ENCODE measurements at regions not wholly inside any gene's neighbourhood (a gene's known extent, or its start where the extent isn't known, plus 50 kb on each side); places are given as distances from the start of the nearest gene placed in this dataset.
"Not testable (repeated sequence)": the region's sequence is repeated elsewhere in the genome, so short reads cannot be mapped to it uniquely, and the experiment has no call there.

- DNase-seq (ENCODE audit: low read depth), result no peak
Observed at GRCh38 chr19:28669804-28670203, 543.1 kb downstream of the UQCRFS1 start.

- no peak for DNase-seq (ENCODE audit: low read depth)
Observed at GRCh38 chr19:28667348-28667977, 545.5 kb downstream of the UQCRFS1 start.

GRCh38 chr19:28665748-28666147 is 547.2 kb downstream of the UQCRFS1 start:
- no peak for DNase-seq (ENCODE audit: low read depth)

DNA sequence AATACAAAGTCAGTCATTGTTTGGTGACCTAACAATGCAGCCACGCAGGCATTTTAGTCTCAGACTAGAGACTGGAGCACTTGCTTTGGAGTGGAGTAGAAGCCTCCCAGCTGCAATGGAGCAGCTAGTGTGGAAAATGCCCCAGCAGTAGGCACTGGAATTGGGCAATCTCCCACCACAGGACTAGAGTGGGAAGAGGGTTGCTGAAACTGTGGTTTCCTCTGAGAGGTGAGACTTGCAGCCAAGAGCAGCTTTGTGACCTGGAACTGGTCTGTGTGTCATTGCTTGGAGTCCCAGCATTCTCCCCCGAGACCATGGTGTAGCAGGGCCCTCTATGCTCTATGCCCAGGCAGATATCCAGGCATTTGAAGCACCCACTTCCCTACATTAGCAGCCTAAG is 556.3 kb downstream of the UQCRFS1 start:
- DNase-seq (ENCODE audit: low read depth), result no peak

DNA sequence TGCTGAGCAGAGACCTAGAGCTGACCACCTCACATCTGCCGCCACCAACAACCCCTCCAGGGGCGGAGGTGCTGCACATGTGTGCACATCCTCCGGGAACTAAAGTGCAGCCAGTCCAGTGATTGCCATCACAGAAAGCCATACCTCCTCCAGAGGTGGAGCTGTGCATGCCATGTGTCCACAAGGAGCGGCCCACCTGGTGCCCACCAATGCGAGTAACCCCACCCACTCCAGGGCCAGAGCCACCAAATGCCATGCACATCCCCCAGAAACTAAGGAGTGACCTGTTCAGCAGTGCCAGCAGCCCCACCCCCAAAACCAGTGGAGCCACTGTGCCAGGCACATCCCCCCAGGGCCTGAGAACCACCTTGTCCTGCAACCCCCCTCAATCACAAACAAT is 557.9 kb downstream of the UQCRFS1 start:
- DNase-seq (ENCODE audit: low read depth), result no peak

- no peak for DNase-seq (ENCODE audit: low read depth)
Observed at GRCh38 chr19:28652765-28653164, 560.2 kb downstream of the UQCRFS1 start.

- DNase-seq (ENCODE audit: low read depth), result no peak
Observed at GRCh38 chr19:28646629-28647028, 566.3 kb downstream of the UQCRFS1 start.

DNA sequence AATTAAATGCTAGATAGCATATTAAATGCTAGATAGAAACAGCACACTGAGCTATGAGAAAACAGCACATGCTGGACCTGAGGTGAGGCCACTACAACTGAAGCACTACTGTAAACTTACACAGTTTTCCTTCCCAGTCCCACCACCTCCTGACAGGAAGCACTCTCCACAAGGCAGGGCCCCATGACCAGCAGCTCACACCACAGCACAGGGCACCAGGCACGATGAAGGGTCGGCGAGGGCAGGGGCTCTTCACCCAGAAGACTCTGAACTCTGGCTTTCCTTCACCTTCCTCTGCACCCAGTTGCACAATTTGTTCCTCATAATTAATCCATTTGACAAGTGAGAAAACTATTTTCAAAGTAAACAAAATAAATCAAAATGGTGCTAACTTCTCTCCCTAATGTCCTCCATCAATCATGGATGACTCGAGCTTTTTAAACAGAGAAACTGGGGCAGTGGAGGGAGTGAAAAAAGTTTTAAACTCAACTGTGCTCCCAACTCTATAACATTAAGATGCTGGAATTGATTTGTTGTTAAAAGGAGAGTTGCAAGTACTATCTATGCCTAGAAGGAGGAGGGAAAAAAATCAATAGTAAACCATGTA is 568.7 kb downstream of the UQCRFS1 start:
- no peak for DNase-seq (ENCODE audit: low read depth)

DNA sequence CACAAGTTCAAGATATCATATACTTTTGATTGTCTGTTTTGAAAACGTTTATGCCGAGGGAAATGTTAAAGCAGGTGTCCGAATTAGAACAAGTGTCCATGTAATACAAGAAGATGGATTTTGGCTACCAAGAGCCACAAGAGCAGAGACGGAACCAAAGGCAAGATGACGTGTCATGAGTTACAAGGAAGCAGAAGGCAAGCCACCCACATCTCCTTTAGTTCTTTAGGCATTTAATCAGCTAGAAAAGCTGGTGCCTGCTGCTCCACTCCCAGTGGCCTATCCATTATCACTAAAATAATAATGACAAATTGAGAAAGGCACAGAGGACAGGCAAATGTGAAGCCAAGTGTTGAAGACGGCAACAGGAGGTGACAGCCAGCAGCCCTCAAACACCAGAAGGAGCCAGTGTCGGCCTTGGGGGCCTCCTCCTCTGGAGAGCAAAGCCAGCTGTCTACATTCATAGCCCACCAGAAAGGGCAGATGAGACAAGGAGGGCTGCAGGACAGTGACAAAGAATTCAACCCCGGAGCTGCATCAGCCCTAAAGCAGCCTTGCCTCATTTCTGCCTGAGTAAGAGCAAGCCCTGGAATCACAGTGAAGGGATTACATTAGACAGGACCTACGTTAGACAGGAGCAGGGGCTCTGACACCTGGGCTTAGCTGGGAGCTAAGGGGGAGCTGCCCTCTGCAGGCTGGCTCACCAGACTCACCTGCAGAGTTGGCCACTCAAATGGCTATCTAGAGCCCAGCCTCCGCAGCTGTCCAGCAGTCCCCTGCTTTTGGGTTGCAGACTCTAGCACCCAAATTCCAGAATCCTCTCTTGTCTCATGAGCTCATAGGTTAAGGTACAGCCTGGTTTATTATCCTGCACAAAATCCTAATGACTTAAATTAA is 569.9 kb downstream of the UQCRFS1 start:
- DNase-seq (ENCODE audit: low read depth), result no peak

- DNase-seq (ENCODE audit: low read depth), result no peak
Observed at GRCh38 chr19:28641395-28641794, 571.6 kb downstream of the UQCRFS1 start.

DNA sequence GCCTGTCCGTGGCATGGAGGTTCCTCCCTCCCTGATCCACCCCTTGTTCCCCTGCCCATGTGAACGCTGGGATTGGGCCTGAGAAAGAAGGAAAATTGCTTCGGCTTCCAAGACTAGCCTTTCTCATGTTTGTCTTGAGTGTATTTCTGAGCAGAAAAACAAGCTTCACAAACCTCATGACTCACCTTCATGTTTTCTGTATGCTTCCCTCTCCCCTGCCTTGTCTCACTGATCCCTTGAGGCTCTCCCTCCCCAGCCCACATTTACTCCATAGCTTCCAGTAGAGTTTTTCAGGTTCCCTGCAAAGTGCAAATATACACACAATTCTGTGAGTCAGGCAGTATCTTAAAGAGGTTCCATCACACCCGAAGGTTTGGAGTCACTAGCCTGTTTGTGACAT is 572.4 kb downstream of the UQCRFS1 start:
- no peak for DNase-seq (ENCODE audit: low read depth)

- DNase-seq (ENCODE audit: low read depth), result no peak
Observed at GRCh38 chr19:28638445-28638844, 574.5 kb downstream of the UQCRFS1 start.

DNA sequence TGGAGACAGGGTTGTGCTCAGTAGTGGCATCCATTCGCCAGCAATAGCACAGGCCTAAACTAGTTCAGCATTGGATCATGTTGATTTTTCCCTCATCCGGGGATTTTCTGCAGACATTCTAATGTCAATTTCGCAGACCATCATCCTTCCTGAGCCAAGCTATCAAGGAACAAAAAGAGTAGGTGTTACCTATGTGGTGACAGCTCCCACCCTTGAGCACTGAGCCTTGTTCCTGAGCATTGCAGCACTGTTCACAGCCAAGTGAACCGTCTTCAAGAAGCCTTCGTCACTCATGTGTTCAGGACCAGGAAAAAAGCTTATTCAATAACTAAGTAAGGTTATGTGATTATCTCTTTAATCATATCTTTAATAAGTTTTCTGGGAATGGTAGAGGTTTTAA is 576.2 kb downstream of the UQCRFS1 start:
- DNase-seq (ENCODE audit: low read depth), result no peak

DNA sequence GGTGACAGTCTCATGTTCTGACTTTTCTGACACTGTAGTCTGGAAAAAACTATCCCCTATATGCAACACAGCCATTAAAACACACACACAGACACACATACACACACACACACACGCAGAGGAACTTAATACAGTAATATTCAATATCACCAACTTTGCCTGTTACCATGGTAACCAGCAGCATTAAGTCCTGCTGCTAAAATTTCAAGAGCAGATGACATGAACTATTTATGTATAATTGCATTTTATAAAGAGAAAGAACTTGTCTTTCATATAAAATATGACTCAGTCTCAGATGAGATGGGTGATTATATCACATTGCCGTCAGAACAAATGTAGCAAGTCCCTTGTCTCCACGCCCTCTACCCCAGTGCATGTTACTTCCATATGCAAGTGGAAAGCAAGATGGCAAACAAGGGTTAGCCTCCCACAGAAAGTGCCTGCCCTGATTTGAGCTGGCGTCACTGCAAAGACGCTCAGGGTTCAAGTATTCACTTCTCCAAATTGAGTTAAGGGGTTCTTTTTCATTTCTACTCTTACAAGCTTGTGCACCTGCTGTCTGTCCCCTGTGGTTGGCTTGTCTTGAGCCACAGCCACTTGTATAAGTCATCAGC is 576.8 kb downstream of the UQCRFS1 start:
- no peak for DNase-seq (ENCODE audit: low read depth)

GRCh38 chr19:28634837-28635236 is 578.1 kb downstream of the UQCRFS1 start:
- DNase-seq (ENCODE audit: low read depth), result no peak

GRCh38 chr19:28634019-28634328 is 579.0 kb downstream of the UQCRFS1 start:
- DNase-seq (ENCODE audit: low read depth), result no peak

DNA sequence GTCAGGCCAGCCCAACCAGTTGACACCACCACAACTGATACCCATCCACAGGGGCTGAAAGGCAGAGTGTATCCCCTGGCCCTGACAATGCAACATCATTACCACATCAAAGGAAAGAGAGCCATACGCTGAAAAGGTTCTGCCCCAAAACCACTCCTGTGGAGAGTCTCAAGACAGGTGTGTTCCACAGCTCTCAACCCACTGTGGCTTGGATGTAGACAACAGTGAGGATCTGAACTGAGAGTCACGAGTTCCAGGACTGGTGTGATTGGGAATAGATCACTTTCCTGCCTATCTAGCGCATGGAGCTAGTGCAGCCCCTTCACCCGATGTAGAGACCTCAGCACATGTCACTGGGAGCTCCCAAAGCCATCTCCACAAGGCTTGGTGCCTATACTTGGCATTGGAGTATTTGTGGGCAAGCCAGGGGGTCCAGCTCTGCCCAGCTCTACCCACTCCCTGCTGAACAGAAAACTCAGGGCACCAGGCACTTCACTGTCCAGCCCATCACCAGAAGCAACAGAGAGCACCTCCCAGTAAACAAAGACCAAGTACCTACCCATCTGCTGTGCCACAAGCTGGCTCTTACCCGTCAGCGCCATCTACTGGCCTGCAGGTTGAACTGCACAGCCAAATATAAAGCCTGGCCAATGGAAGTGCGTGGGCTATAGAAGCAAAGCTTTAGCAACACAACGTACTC is 579.5 kb downstream of the UQCRFS1 start:
- no peak for DNase-seq (ENCODE audit: low read depth)

DNA sequence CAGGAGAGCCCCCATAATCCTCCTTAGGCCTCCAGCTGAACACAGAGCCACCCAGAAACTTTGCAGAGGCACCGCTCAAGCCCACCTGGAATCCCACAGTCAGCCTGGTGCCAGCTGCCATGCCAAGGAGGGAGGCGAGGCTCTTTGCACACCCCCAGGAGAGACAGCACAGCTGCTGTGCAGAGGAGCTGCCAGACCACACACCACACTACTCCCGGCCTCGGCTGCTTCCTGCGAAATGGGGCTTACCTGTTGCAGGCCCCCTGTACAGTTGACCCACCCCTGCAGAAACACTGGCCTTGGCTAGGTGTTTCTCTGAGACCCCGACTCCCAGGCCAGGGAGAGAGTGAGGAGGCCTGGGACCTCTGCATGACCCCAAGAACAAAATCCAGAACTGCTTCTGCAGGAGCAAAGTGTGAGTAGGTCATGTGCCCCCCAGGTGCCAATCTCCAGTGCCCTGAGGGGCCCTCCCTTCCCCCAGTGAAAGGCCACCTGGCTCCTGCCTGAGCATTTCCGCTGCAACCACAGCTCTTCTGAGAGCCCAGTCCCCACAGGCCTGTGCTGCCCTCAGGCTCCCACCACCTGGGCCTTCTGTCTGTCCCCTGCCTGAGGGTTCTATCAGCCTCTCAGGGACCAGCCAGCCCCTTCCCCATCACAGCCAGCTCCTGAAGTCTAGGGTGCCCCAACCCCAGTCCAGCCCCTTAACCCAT is 580.4 kb downstream of the UQCRFS1 start:
- DNase-seq (ENCODE audit: low read depth), result no peak

DNA sequence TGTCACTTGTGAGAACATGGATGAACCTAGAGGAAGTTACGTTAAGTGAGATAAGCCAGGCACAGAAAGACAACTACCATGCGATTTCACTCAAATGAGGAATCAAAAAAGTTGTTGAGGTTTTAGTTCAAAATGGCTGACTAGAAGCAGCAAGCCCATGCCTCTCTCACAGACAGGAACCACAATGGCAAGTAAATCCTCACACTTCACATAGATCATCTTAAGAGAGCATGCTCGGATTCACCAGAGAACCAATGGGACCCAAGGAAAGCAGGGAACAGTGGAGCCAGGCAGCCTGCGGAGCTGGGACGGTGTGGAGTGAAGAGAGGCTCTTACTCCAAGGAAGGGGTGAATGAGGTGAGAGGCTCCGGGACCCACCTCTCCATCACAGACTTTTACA is 581.0 kb downstream of the UQCRFS1 start:
- DNase-seq (ENCODE audit: low read depth), result no peak

GRCh38 chr19:28627669-28628068 is 585.3 kb downstream of the UQCRFS1 start:
- DNase-seq (ENCODE audit: low read depth), result no peak

DNA sequence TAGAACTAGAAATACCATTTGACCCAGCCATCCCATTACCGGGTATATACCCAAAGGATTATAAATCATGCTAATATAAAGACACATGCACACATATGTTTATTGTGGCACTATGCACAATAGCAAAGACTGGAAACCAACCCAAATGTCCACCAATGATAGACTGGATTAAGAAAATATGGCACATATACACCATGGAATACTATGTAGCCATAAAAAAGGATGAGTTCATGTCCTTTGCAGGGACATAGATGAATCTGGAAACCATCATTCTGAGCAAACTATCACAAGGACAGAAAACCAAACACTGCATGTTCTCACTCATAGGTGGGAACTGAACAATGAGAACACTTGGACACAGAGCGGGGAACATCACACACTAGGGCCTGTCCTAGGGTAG is 586.5 kb downstream of the UQCRFS1 start:
- not testable (repeated sequence) for DNase-seq (ENCODE audit: low read depth)

Data from activated T-helper 9 cell treated with anti-CD3 and anti-CD28 coated beads, Interleukin-2, amount 50 U/mL, for 16 hours (primary cell).